PC-3 (cell line): ENCODE measurements at regions not wholly inside any gene's neighbourhood (a gene's known extent, or its start where the extent isn't known, plus 50 kb on each side); places are given as distances from the start of the nearest gene placed in this dataset.

Experiments
- CTCF ChIP-seq: fragments of 300-600 bp; sonication (generic); conservative IDR thresholded peaks from 2 replicates; pipeline ENCODE4 v1.5.1; 2017; ENCODE audit warnings: antibody characterized with exemption, low read depth, mild to moderate bottlenecking, low read length
- EZH2 ChIP-seq: fragments of 300-600 bp; sonication (generic); IDR thresholded peaks from one replicate; pipeline ENCODE4 v1.6.1; 2017; ENCODE audit warnings: antibody characterized with exemption, mild to moderate bottlenecking, low read length; ENCODE audit not compliant: unreplicated experiment
- EZH2phosphoT487 ChIP-seq: fragments of 300-600 bp; sonication (generic); IDR thresholded peaks from 2 replicates; pipeline ENCODE4 v1.6.1; 2018; ENCODE audit warnings: mild to moderate bottlenecking, antibody characterized with exemption, low read length, borderline replicate concordance

DNA sequence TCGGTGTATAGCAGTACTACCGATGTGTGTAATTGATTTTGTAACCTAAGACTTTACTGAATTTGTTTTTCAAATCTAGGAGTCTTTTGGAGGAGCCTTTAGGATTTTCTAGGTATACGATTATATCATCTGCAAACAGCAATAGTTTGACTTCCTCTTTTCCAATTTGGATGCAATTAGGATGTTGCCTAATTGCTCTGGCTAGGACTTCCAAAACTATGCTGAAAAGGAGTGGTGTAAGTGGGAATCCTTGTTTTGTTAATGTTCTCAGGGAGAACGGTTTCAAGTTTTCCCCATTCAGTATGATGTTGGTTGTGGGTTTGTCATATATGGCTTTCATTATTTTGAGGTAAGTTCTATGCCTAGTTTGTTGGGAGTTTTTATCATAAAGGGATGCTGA lies 171.6 kb upstream of the PDE3A start:
- no peak for TF ChIP-seq CTCF
- no peak for TF ChIP-seq EZH2phosphoT487
- no peak for TF ChIP-seq EZH2
